ENCODE measurements at regions not wholly inside any gene's neighbourhood (a gene's known extent, or its start where the extent isn't known, plus 50 kb on each side); places are given as distances from the start of the nearest gene placed in this dataset.
"Not testable (repeated sequence)": the region's sequence is repeated elsewhere in the genome, so short reads cannot be mapped to it uniquely, and the experiment has no call there.

DNA sequence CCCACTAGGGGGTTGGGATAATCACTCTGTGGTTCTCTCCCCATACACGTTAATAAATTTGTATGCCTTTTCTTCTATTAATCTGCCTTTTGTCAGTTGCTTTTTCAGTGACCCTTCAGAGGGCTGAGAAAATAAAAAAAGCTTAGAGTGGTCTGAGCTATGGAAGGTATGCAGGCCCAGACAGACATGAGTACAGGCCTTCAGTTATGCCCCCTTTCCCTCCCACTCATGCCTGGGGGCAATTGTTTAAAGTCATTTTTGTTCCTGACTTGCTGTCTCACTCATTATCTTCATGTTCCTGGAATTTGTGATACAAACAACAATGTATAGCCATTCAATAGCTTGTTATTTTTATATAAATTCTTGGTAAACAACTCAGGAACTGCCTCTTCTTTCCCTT lies 170.8 kb downstream of the AKR1D1 start:
- no peaks in the 10 kb centered on the region for H3K9me3 ChIP-seq
- intact Hi-C loops (cut with DNase I): no loop called here
- H3K36me3 ChIP-seq: no peaks in the 10 kb centered on the region
- peaks cover 2% of the 10 kb centered on the region for H3K4me1 ChIP-seq (ENCODE audit: insufficient read depth)
- no peak overlapping the region for H3K27ac ChIP-seq
- no peaks in the 10 kb centered on the region for H3K27me3 ChIP-seq
- no peak for TF ChIP-seq CTCF (IDR thresholded peaks at IDR 0.05)
- TF ChIP-seq POLR2A (IDR thresholded peaks at IDR 0.05): no peak
- no peak for TF ChIP-seq EP300 (IDR thresholded peaks at IDR 0.05)
- H3K4me3 ChIP-seq: no peak overlapping the region
- no peak for DNase-seq
- WGBS, 3 donors: 74 to 89% (median 79%) methylated on average over 1 of the region's 1 CpG

- Histone ChIP-seq H3K4me1 (ENCODE audit: insufficient read depth) (peaks cover 2% of the 10 kb centered on the region), H3K9me3 (no peaks in the 10 kb centered on the region), H3K27me3 (no peaks in the 10 kb centered on the region), H3K27ac (no peak overlapping the region), H3K4me3 (no peak overlapping the region), H3K36me3 (no peaks in the 10 kb centered on the region)
- 44 to 55% (median 48%) methylated on average over 9 of the region's 9 CpGs for WGBS, 3 donors
- DNase-seq: no peak
- intact Hi-C loops (cut with DNase I): no loop called here
- TF ChIP-seq EP300 (IDR thresholded peaks at IDR 0.05) (no peak), CTCF (IDR thresholded peaks at IDR 0.05) (no peak), POLR2A (IDR thresholded peaks at IDR 0.05) (no peak)
Measured at GRCh38 chr7:138247568-138248333, 171.5 kb downstream of the AKR1D1 start.

- H3K9me3 ChIP-seq: no peaks in the 10 kb centered on the region
- H3K27me3 ChIP-seq: no peaks in the 10 kb centered on the region
- no peaks in the 10 kb centered on the region for H3K36me3 ChIP-seq
- no peak overlapping the region for H3K4me3 ChIP-seq
- intact Hi-C loops (cut with DNase I): no loop called here
- no peak overlapping the region for H3K27ac ChIP-seq
- DNase-seq: no peak
- no peak for TF ChIP-seq CTCF (IDR thresholded peaks at IDR 0.05)
- TF ChIP-seq EP300 (IDR thresholded peaks at IDR 0.05): no peak
- no peak for TF ChIP-seq POLR2A (IDR thresholded peaks at IDR 0.05)
- peaks cover 2% of the 10 kb centered on the region for H3K4me1 ChIP-seq (ENCODE audit: insufficient read depth)
Measured at GRCh38 chr7:138248609-138249008, 172.3 kb downstream of the AKR1D1 start.

- Histone ChIP-seq H3K4me3 (no peak overlapping the region), H3K27ac (no peak overlapping the region), H3K9me3 (no peaks in the 10 kb centered on the region), H3K36me3 (no peaks in the 10 kb centered on the region), H3K27me3 (no peaks in the 10 kb centered on the region), H3K4me1 (ENCODE audit: insufficient read depth) (no peaks in the 10 kb centered on the region)
- no peak for DNase-seq
- 75 to 94% (median 92%) methylated on average over 4 of the region's 4 CpGs for WGBS, 3 donors
- intact Hi-C loops (cut with DNase I): no loop called here
- TF ChIP-seq CTCF (IDR thresholded peaks at IDR 0.05): no peak
- no peak for TF ChIP-seq POLR2A (IDR thresholded peaks at IDR 0.05)
- TF ChIP-seq EP300 (IDR thresholded peaks at IDR 0.05): no peak
Measured at GRCh38 chr7:138249975-138250374, 173.7 kb downstream of the AKR1D1 start.

DNA sequence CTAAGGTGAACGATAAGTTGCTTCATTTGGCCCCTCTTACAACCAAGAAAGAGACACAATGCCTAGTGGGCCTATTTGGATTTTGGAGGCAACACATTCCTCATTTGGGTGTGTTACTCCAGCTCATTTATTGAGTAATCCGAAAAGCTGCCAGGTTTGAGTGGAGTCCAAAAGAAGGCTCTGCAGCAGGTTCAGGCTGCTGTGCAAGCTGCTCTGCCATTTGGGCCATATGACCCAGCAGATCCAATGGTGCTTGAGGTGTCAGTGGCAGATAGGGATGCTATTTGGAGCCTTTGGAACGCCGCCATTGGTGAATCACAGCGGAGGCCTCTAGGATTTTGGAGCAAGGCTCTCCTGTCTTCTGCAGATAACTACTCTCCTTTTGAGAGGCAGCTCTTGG lies 176.4 kb downstream of the AKR1D1 start:
- H3K36me3 ChIP-seq; H3K4me1 ChIP-seq (ENCODE audit: insufficient read depth); H3K27ac ChIP-seq; H3K4me3 ChIP-seq; H3K27me3 ChIP-seq; DNase-seq; intact Hi-C loops (cut with DNase I); H3K9me3 ChIP-seq: not testable (repeated sequence)
- WGBS, 3 donors: 76 to 87% (median 78%) methylated on average over 5 of the region's 5 CpGs
